Stimulated activated CD8-positive, alpha-beta memory T cell treated with anti-CD3 and anti-CD28 coated beads, Interleukin-4, amount 100 ng/mL, for 48 hours (primary cell): ENCODE measurements at regions not wholly inside any gene's neighbourhood (a gene's known extent, or its start where the extent isn't known, plus 50 kb on each side); places are given as distances from the start of the nearest gene placed in this dataset.
"Not testable (repeated sequence)": the region's sequence is repeated elsewhere in the genome, so short reads cannot be mapped to it uniquely, and the experiment has no call there.

ENCODE experiments used
- DNase-seq: peaks from one replicate; pipeline ENCODE4 v3.0.0-alpha.2; 2020

DNA sequence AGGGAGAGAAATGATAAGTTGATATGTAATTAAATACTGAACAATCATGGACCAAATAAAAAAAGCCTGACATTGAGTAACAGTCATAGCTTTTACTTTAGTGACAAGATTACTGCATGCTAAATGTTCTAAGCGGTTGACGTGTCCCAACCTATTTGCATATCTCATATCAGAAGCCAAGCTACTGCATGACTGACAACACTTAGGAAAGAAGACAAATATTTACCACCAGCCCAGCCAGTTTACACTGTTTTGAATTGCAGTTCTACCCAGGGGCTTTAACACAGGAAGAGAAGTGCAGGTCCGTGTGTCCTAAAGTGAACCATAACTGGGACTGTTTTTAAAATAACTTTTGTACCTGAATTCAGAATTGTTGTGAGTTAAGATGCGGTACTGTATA lies 219.9 kb downstream of the PRDM9 start:
- no peak for DNase-seq

DNA sequence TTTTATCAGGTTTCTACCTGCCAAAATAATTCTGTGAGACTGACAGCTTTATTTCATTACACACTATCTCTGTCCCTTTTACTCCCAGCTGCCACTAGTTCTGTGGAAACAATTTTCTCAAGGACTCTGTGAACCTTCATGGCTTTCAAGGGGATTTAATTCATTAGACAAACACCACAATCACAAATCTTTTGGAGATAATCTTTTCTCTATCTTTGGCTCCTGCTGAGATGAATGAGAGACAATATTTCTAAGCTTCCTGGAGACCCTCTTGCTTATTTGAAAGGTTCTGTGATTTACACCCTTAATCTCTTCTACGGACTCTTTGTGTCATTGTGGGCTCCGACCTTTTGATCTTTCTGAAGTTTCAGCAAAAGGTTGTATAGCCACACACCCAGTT lies 222.6 kb downstream of the PRDM9 start:
- no peak for DNase-seq

DNA sequence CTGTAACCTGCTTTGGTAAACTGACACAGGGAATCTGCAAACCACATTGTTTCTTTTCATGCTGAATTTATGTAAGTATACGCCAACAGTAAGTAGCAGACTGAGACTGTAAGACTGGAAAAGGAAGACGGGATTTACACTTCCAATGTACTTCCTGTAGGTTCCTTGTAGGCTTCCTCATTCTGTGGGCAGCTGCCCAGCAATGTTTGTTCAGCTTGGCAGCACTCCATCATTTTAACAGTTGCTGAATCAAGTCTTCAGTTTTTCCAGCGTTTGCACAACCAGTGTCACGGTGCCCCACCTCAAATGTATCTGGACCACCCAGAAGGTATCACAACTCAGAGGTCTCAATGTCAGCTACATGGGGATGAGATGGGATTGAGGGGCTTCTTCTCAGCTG lies 232.6 kb downstream of the PRDM9 start:
- no peak for DNase-seq

DNA sequence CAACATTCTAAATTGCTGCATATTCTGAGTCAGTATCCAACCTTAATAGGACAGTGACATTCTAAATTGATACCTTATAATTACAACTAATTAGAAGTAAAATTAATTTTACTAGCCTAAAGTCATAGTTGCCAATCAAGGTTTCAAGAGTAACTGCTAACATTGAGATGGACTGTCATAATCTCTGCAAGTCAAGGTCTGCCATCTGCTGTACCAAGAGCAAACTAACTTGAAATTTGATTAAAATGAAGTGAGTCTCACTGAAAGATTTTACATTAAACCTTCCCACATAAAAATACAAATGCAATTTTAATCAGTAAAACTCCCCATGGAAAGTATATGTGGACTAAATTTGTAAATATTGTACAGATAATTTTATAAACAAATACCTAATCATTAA lies 235.3 kb downstream of the PRDM9 start:
- no peak for DNase-seq

DNA sequence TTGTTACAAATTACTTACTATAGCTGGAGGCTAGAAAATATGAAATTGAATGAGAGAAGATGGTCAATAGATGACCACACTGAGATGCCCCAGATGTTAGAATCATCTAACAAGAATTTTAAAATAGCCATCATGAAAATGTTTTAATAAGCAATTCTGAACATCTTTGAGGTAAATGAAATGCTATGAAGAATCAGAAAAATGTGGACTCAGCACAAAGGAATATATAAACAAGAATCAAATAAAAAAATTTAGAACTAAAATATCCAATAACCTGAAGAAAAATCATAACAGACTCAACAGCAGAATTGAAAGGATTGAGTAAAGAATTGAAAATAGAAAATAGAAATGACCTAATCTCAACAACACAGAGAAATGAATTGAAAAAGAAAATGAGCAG lies 248.5 kb downstream of the PRDM9 start:
- DNase-seq, result no peak

DNA sequence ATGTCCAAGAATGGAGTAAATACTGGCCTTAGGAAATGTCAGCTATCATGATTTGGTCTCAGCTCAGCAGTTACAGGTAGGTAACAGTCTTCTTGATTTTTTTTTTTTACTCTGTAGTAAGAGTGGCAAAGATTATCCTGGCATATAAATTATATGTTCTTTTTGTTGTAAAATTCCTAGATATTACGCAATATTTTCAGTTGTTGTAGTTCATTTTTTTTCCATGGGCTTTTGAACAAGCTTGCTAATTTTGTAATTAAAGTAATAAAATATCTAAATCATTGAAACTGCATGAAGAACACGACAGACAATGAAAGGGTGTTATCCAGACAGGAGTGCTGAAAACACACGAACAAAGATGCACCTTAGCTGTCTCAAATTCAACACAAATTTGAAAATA lies 249.4 kb downstream of the PRDM9 start:
- no peak for DNase-seq

DNA sequence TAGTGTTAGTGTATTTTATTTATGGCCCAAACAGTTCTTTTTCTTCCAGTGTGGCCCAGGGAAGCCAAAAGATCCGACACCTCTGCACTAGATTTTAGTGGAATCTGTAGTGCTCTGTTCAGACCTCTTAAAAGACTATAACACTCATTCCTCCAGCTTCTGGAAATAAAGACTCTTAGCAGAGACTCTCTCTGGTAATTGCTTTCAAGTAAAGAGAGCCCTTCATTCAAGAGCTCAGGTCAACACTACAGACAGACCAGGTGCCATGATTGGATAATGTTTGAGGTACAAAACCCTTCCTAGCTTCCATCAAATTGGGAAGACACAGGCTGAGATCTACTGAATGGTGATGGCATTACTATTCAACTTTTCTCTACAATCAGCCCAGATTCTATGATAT lies 255.8 kb downstream of the PRDM9 start:
- DNase-seq, result no peak

DNA sequence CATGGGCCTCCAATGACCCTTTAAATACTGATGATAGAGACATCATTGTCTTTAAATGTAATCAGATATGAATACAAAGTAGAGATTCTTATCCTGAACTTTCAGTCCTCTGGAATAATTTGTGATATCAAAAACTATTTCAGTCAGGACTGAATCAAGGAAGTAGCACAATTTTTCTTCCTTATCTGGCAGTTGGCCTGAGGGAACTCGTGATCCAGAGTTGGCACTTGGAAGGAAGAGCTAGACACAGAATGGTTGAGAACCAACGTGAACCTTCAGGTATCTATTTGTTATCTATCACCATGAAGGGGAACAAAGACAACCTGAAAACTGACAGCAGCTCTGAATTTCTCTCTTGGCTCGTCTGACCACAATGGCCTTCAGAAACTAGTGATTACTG lies 269.3 kb downstream of the PRDM9 start:
- DNase-seq, result no peak

DNA sequence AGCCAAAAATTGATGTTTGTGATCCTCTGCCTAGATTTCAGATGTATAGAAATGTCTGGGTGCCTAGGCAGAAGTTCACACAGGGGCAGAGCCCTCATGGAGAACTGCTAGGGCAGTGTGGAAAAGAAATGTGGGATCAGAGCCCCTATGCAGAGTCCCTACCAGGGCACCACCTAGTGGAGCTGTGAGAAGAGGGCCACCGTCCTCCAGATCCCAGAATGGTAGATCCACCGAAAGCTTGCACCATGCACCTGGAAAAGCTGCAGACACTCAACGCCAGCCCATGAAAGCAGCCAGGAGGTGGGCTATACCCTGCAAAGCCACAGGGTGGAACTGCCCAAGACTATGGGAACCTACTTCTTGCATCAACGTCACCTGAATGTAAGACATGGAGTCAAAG lies 292.9 kb downstream of the PRDM9 start:
- DNase-seq, result not testable (repeated sequence)

DNA sequence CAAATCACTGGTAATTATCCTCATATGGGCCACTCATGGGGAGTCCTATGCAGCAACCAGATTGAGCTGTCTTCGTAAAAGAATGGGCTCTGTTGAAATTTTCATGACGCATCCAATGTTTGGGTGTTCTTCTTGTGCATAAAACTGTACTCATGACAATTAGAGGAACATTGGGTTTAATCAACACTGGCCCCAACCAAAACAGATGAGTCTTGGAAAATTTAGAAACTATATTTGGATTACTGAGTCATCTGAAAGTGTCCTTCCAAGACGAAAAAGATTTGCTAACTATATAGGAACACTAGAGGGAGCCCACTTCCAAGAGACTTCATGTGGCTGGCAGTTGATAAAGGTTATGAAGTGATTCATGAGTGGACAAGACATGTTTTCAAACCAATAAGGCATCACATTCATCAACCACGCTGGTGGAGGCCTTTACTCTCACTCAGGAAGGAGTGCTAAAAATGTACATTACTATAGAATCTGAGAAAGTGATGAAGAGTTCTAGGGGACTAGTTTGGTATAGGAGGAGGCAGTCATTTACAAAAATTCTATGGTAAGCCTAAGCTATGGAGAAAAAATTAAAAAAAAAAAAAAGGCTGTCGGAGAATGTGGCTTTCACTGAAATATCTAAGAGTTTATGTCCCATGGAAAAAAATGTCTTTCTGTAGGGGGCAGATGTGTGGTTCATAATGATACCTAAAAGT lies 313.5 kb downstream of the PRDM9 start:
- no peak for DNase-seq

DNA sequence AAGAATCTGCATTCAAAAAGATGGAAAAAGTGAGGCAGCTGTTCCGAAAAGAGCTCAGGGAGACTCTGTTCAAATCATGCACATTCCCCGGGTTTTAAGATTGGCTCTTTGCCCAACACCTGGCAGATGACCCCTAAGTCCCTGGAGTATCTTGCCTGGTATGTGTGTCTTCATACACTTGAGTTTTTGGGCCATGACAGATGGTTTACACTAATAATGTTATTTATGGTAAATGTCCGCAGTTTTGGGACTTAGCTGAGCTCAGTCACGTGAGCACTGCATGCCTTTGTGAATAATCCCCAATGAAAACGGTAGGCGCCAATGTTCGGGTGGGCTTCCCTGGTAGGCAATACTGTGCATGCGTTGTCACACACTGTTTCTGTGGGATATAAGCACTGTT lies 316.1 kb downstream of the PRDM9 start:
- DNase-seq, result no peak

DNA sequence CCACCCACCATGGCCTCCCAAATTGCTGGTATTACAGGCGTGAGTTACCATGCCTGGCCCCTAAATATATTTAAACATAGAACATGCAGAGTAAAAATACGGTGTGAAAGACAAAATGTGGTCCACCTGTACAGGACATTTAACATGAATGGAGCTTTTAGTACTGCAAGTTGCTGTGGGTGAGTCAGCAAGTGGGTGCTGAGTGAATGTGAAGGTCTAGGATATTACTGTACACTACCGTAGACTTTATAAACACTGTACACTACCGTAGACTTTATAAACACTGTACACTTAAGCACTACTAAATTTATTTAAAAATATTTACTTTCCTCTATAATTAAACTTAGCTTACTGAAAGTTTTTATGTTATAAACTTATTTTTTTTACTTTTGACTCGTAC lies 317.8 kb downstream of the PRDM9 start:
- DNase-seq, result no peak

DNA sequence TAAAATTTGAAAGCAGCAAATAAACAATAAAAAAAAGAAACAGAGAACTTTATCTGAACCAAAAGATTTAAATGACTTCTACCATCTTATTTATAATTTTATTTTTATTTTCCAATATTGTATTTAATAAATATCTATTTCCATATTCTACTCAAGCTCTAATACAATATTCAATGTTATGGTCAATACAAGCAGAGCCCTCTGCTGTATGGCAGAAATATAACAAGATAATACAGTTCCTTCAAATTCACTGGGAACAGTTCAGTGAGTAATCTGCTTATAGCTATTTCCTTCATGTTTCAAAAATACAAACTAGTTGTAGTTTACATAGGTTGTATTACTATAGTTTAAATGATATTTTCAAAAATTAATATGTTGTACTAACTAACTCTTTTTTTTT lies 332.7 kb downstream of the PRDM9 start:
- no peak for DNase-seq

DNA sequence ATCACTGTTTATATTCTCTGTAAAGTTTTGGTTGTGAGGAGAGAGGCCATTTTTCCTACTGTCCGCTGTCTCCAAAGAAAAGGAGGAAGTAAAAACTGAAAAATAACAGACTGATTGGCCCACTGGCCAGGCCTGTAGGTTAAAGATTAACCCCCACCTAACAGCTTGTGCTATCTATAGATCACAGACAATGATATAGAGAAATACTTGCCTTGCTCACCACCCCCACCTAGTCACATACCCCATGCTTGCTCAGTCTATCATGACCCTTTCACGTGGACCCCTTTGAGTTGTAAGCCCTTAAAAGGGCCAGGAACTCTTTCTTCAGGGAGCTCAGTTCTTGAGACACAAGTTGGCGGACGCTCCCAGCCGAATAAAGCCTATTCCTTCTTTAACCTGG lies 357.4 kb downstream of the PRDM9 start:
- no peak for DNase-seq

DNA sequence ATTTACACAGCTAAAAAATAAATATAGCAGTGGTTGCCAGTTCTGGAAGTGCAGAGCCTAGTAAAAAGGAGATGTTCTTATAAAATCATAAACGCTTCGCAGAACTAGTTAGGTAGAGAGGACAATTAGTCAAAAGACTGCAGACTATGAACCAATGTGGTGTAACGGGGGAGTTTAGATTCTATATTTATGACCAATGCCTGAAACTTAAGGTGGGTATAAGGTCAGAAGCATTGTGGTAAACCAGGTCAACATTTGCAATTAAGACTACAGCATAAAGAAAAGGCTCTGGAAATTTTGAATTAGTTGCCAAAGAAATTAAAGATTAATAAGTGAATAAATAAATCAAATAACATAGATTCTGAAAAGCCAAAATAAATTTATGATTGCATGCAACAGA lies 370.4 kb downstream of the PRDM9 start:
- DNase-seq, result no peak

DNA sequence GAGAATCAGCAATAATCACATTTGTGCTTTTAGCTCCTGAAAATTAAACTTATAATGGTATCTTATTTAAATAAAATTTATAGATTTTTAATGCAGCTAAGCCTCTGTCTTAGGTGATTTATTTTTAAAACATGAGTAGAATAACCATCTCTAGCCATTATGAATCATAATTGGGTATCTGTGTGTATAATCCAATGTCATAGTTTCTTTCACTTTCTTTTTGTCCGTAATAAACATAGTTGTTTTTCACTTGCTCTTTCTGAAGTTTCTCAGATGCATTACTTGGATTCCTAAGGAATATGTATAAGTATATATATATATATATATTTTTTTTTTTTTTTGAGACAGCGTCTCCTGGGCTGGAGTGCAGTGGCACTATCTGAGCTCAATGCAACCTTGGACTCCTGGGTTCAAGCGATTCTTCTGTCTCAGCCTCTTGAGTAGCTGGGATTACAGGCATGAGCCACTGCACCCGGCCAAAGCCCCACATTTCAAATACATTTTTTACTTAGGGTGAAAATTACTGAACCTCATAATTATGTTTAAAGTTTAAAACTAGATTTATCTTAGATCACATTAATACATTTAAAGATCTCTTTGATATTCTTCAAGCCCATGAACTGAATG lies 377.1 kb downstream of the PRDM9 start:
- no peak for DNase-seq

DNA sequence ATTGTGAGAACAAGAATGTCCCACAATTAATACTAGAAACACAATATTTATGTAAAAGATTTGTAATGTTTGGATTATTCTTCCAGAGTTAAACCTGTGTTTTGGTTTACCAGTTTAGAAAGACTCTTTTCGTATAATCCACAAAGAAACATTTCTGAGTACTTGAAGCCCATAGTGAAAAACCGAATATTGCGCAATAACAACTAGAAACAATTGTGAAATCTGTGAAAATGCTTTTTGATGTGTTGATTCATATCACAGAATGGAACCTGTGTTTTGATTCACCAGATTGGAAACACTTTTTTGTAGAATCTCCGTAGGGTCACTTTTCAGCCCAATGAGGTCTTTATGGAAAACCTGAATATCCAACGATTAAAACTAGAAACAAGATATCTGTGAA lies 386.2 kb downstream of the PRDM9 start:
- no peak for DNase-seq

DNA sequence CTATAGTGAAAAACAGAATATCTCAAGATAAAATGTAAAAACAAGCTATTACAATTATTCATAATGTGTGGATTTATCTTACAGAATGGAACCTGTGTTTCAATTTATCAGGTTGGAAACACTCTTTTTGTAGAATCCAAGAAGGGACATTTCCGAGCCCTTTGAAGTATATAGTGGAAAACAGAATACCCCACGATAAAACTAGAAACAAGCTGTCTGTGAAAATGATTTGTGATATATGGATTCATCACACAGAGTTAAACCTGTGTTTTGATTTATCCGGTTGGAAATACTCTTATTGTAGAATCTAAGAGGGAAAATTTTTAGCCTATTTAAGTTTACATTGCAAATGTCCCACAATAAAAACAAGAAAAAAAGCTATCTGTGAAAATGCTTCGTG lies 388.2 kb downstream of the PRDM9 start:
- DNase-seq, result no peak

DNA sequence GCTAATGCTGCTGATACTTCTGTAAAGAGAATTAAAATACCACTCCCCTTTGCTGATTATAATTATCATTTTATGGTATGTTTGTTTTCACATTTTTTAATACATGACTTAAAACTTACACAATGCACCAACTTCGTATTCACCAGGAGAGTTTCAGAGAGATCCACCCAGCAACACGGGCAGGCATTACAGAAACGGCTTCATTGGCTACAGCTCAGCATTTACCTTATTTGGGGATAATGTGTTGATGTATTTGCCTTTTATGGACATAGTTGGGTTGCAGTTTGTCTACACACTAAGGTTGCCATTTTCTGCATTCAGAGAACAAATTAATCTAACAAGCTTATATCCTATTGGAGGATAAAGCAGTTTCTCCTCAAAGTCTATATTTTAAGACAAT lies 423.6 kb downstream of the PRDM9 start:
- no peak for DNase-seq

DNA sequence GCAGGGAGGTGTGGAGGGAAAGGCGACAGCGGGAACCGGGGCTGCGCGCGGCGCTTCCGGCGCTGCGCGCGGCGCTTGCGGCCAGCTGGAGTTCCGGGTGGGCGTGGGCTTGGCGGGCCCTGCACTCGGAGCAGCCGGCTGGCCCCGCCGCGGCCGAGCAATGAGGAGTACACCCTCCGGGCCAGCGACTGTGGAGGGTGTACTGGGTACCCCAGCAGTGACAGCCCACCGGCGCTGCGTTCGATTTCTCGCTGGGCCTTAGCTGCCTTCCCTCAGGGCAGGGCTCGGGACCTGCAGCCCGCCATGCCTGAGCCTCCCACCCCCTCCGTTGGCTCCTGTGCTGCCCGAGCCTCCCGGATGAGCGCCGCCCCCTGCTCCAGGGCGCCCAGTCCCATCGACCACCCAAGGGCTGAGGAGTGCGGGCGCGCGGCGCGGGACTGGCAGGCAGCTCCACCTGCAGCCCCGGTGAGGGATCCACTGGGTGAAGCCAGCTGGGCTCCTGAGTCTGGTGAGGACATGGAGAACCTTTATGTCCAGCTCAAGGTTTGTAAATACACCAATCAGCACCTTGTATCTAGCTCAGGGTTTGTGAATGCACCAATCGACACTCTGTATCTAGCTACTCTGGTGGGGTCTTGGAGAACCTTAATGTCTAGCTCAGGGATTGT lies 444.0 kb downstream of the PRDM9 start:
- DNase-seq, result not testable (repeated sequence)

DNA sequence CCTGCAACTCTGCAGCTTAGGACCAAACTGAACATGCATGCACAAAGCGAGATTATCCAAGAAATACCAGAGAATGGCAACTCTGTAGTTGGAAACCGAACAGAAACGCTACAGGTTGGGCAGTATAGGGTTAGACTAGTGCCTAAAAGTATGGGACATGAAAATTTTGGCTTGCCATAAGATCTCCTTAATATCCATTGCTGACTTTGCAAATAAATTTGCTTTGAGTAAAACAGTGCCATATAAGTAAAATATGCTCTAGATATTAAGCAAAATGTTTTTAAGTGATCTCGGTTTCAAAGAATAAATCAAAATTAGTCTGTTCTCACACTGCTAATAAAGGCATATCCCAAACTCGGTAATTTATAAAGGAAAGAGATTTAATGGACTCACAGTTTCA lies 456.0 kb downstream of the PRDM9 start:
- DNase-seq, result no peak

DNA sequence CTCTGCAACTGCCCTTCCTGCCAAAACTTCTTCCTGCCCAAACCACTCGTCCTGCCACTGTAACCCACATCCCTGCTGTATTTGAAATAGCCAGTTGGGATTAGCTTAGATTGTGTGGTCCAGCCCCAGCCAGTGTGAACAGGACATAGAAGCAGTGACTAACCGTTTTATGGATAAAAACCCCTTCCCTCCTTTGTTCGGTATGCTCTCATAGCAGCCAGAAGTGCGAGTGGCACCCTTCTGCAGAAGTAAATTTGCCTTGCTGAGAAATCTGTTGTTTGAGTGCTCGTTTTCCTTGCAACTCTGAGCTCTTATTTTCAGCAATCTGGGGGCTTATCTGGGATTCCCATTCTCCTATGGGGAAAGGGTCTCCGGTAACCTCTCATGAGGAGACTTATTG lies 470.0 kb downstream of the PRDM9 start:
- DNase-seq, result no peak

DNA sequence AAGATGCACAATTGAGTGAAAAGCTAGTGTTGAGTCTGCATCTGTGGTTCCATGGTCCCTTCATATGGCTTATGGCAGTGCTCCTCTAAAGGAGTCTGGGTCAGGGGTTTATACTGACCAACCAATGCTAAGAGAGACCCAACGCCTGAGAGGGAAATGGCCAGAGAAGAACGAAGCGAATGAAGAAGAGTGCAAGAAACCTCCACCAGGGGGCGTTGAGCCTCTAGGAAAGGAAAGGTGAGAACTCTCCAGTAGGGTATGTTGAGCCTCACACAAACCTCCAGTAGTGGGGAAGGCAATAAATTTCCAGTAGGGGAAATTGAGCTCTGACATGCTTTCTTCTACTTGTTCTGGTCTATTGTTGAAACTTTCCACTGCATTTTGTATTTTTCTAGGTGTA lies 470.6 kb downstream of the PRDM9 start:
- peak; percentile 39 for DNase-seq

DNA sequence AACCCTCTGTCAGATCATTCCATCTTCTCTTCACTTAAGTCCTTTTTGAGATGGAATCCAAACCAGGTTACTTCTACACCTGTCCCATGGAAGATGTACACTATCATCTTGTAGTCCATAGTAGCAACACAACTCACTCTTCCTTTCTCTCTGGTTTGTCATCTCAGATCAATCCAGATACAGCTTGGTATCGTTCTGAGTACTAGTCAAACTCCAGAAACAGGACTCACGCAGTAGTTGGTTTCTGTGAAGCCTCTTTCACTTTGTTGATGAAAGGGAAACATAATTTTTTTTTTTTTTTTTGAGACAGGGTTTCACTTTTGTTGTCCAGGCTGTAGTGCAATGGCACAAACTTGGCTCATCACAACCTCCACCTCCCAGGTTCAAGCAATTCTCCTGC lies 484.0 kb downstream of the PRDM9 start:
- no peak for DNase-seq
